H1 (cell line): ENCODE measurements at regions not wholly inside any gene's neighbourhood (a gene's known extent, or its start where the extent isn't known, plus 50 kb on each side); places are given as distances from the start of the nearest gene placed in this dataset.

ENCODE experiments used
- CHD1 ChIP-seq: IDR thresholded peaks from 2 replicates; pipeline ENCODE4 v1.6.1; 2012; ENCODE audit warnings: low read depth, low read length, improper control_type of control experiment
- EZH2 ChIP-seq: fragments of 200-600 bp; sonication (generic); IDR thresholded peaks from 2 replicates; pipeline ENCODE4 v1.7.1; 2012; ENCODE audit warnings: low read depth, mild to moderate bottlenecking, moderate library complexity, low read length, inconsistent platforms; ENCODE audit not compliant: severe bottlenecking
- POLR2AphosphoS5 ChIP-seq: IDR thresholded peaks from 2 replicates; pipeline ENCODE4 v1.6.1; 2011; ENCODE audit warnings: low read depth, low read length
- RXRA ChIP-seq: IDR thresholded peaks from 2 replicates; pipeline ENCODE4 v1.6.1; 2011; ENCODE audit warnings: low read depth, mild to moderate bottlenecking, low read length, moderate library complexity; ENCODE audit not compliant: insufficient read depth
- TF ChIP-seq, protein P1 (sequence below), 3 experiments: IDR thresholded peaks; 1 replicate in 2 of 3; 2 replicates in 1 of 3; pipeline versions ENCODE4 v1.5.1 to v1.6.1; 2011; ENCODE audit warnings: low read length in 3 of 3, mild to moderate bottlenecking in 3 of 3, inconsistent platforms in 2 of 3, low read depth in 1 of 3, moderate library complexity in 1 of 3; ENCODE audit not compliant: insufficient read depth in 1 of 3; ENCODE audit errors: control extremely low read depth in 1 of 3

DNA sequence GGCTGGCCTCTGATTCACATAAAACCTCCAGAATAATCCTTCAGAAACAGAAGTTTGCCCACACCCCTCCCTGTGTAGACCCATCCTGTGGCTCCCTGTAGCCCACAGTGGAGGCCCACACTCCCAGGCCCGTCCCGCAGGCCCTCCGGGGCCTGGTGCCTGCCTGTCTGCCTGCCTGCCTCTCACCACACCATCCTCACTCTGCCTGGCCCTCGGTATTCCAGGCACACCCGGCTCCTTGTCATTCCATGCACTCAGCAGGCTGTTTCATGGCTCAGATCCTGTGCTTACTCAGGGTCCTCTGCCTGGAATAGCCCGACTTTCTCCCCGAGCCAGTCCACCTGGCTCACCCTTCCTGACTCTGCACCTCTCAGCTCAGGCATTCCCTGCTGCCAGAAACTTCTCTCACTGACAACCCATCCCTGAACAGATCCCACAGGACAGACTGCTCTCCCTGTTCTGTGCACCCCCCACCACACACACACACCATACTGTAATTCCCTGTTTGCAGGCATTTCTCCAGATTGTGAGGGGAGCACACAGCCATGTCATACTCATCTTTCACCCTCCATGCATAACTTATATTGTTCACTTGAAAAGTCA, 498.0 kb upstream of the ZMIZ1 start:
- TF ChIP-seq EZH2 = no peak
- TF ChIP-seq POLR2AphosphoS5 = no peak
- TF ChIP-seq, protein P1, sequence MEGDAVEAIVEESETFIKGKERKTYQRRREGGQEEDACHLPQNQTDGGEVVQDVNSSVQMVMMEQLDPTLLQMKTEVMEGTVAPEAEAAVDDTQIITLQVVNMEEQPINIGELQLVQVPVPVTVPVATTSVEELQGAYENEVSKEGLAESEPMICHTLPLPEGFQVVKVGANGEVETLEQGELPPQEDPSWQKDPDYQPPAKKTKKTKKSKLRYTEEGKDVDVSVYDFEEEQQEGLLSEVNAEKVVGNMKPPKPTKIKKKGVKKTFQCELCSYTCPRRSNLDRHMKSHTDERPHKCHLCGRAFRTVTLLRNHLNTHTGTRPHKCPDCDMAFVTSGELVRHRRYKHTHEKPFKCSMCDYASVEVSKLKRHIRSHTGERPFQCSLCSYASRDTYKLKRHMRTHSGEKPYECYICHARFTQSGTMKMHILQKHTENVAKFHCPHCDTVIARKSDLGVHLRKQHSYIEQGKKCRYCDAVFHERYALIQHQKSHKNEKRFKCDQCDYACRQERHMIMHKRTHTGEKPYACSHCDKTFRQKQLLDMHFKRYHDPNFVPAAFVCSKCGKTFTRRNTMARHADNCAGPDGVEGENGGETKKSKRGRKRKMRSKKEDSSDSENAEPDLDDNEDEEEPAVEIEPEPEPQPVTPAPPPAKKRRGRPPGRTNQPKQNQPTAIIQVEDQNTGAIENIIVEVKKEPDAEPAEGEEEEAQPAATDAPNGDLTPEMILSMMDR (IDR thresholded peaks at IDR 0.05; ENCODE audit: control extremely low read depth in 1 of 3, insufficient read depth in 1 of 3, low read depth in 1 of 3, low read length in 3 of 3) = no peak
- TF ChIP-seq RXRA = no peak
- TF ChIP-seq CHD1 = no peak
